ENCODE measurements at regions not wholly inside any gene's neighbourhood (a gene's known extent, or its start where the extent isn't known, plus 50 kb on each side); places are given as distances from the start of the nearest gene placed in this dataset.

DNA sequence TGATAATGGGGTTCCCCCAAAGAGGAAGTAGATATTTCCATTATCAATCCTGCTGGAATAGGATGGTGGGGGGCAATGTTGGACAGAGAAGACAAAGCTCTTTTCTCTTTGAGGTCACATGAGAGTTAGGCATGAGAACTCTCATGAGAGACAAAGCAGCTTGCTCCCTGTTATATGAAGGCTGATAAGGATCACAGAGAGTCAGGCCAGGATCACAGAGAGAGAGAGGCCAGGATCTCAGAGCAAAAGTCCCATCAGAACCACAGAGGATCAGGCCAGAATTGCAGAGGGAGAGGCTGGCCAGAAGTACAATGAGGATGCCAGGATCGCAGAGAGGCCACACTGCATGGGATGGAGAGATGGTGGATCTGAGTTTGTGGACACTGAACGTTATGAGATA, 457.1 kb downstream of the LPIN1 start:
- H3K4me3 ChIP-seq (replicated peaks in 1 of 2; ENCODE audit: low read depth in 2 of 2, low read length in 2 of 2): no peak overlapping the region
- TF ChIP-seq, protein P1, sequence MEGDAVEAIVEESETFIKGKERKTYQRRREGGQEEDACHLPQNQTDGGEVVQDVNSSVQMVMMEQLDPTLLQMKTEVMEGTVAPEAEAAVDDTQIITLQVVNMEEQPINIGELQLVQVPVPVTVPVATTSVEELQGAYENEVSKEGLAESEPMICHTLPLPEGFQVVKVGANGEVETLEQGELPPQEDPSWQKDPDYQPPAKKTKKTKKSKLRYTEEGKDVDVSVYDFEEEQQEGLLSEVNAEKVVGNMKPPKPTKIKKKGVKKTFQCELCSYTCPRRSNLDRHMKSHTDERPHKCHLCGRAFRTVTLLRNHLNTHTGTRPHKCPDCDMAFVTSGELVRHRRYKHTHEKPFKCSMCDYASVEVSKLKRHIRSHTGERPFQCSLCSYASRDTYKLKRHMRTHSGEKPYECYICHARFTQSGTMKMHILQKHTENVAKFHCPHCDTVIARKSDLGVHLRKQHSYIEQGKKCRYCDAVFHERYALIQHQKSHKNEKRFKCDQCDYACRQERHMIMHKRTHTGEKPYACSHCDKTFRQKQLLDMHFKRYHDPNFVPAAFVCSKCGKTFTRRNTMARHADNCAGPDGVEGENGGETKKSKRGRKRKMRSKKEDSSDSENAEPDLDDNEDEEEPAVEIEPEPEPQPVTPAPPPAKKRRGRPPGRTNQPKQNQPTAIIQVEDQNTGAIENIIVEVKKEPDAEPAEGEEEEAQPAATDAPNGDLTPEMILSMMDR (IDR thresholded peaks at IDR 0.05; ENCODE audit: low read depth, low read length): no peak
- DNase-seq (ENCODE audit: low read depth in 2 of 2): no peak

DNA sequence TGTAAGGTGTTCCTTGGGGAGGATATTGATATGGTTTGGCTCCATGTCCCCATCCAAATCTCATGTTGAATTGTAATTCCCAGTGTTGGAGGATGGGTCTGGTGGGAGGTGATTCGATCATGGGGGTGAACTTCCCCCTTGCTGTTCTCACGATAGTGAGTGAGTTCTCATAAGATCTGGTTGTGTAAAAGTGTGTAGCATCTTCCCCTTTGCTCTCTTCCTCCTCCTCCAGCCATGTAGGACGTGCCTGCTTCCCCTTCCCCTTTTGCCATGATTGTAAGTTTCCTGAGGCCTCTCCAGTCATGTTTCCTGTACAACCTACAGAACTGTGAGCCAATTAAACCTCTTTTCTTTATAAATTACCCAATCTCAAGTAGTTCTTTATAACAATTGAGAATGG, 458.7 kb downstream of the LPIN1 start:
- H3K4me3 ChIP-seq (replicated peaks in 1 of 2; ENCODE audit: low read depth in 2 of 2, low read length in 2 of 2): no peak overlapping the region
- DNase-seq (ENCODE audit: low read depth in 2 of 2): no peak
- TF ChIP-seq, protein P1 (IDR thresholded peaks at IDR 0.05; ENCODE audit: low read depth, low read length): no peak

DNA sequence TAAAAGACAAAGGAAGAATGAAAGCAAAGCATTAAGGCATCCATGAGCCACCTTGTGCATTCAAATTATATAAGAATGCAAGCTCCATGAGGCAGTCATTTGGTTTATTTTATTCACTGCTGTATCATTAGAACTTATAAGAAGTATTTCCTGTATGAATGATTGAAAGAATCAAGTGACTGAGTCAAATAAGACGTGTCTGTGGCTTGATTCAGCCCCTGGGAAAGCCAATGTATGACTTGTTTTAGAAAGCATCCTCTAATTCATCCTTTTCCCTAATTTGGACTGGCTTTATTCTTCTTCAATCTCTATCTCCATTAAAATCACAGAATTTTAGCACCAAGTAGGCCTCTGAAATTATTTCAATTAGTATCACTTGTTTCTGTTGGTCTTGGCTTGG, 461.1 kb downstream of the LPIN1 start:
- DNase-seq (ENCODE audit: low read depth in 2 of 2): peak in 1 of 2 donors; percentile 15
- TF ChIP-seq, protein P1 (IDR thresholded peaks at IDR 0.05; ENCODE audit: low read depth, low read length): no peak
- H3K4me3 ChIP-seq (replicated peaks in 1 of 2; ENCODE audit: low read depth in 2 of 2, low read length in 2 of 2): no peak overlapping the region

DNA sequence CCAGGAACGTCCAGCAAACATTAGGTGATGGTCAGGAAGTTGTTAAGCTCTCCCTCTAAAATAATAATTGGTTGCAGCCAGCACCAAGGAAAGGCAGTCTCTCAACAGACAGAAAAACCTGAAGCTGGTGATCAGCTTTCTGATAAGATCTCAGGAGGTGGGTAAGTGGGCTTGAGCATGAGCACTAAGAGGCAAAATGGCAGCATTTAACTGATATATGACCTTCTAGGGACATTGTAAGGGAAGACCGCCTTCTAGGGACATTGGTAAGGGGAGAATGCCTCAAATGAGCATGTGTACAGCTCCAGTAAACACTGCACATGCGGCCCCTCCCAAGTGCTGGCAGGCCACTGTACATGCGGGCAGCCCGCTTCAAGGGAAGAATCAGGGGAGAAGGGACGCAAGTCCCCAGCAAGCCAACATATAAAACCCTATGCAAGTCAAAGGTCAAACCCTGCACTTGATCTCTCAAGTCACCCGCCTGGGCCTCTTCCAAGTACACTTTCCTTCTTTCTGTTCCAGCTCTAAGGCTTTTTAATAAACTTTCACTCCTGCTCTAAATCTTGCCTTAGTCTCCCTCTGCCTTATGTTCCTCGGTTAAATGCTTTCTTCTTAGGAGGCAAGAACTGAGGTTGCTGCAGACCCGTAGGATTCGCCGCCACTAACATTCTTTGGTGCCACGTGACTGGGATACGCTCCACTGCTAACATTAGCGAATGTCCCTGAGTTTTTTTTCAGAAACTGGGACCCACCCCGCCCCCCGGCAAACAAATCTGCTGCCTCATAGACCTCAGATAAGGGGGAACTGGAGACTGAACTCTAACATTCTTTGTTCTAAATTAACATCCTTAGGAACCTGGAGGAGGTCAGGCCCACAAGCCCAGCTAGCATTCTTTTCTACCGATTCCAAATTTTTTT, 463.8 kb downstream of the LPIN1 start:
- TF ChIP-seq, protein P1 (IDR thresholded peaks at IDR 0.05; ENCODE audit: low read depth, low read length): no peak
- H3K4me3 ChIP-seq (replicated peaks in 1 of 2; ENCODE audit: low read depth in 2 of 2, low read length in 2 of 2): no peak overlapping the region
- DNase-seq (ENCODE audit: low read depth in 2 of 2): no peak

DNA sequence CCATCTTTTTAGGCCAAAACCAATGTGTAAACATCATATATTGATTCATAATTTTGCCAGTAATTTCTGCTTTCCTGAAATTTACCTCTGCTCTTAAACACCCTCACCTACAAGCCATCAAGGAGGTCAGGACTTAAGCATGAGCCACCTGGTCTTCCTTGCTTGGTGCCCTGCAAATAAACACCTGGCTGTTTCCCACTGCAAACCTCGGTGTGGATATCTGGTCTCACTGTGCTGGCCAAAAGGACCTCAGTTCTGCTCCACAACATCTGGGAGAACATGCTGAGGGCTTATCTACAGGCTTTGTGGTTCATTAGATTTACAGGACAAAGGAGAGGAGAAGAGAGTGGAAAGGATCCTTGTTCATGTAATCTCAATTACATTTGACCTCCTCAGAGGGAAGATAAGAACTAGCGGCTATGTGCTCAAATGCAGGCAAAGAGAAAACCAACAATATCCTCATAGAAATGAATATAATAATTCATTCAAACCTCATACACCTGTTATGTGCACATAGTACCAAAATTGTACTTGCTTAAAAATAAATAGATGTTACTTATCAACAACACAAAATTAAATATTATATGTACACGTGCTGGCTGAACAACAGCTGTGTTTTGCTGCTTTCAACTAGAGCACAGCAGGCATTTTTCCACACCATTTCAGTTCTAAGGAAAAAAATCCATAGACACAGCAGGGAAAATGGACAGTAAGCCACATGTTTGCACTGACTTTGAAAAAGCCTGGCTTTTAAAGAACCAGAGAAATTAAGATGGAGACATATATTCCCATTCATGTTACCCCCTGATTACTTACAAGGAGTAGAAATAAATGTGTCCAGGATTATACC, 465.1 kb downstream of the LPIN1 start:
- H3K4me3 ChIP-seq (replicated peaks in 1 of 2; ENCODE audit: low read depth in 2 of 2, low read length in 2 of 2): no peak overlapping the region
- TF ChIP-seq, protein P1 (IDR thresholded peaks at IDR 0.05; ENCODE audit: low read depth, low read length): no peak
- DNase-seq (ENCODE audit: low read depth in 2 of 2): no peak

DNA sequence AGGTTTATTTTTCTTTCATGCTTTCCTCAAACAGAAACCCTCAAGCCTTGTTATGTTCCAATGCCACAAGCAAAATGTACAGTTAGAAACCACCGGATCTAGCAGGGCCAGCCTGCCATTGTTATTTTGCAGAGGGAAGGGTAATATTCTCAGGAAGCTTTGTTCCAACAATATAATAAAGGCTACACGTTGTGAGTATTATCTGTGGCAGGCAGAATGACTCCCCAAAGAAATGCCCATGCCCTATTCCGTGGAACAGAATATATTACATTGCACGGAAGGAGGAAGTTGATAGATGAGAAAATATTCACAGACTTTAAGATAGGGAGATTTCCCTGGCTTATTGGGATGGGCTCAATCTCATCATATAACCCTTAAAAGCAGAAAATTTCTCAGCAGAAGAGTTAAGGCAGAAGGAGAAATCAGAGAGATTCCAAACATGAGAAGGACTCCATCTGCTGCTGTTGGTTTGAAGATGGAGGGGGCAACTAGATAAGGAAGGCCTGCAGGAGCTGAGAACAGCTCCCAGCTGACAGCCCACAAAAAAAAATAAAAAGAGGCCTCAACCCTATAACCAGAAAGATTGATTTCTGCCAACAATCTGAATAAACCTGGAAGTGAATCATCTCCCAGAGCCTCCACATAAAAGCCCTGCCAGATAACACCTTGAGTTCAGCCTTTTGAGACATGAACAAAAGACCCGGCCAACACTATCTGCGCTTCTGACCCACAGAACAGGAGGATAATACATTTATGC, 466.6 kb downstream of the LPIN1 start:
- no peak for DNase-seq (ENCODE audit: low read depth in 2 of 2)
- TF ChIP-seq, protein P1 (IDR thresholded peaks at IDR 0.05; ENCODE audit: low read depth, low read length): no peak
- no peak overlapping the region for H3K4me3 ChIP-seq (replicated peaks in 1 of 2; ENCODE audit: low read depth in 2 of 2, low read length in 2 of 2)

All from cardiac fibroblast (primary cell).